IMR-90 (cell line): ENCODE measurements at regions not wholly inside any gene's neighbourhood (a gene's known extent, or its start where the extent isn't known, plus 50 kb on each side); places are given as distances from the start of the nearest gene placed in this dataset.

ENCODE experiments used
- ATAC-seq: fragments of 200-7000 bp; cut with Tn5 transposase; 2 replicates; pipeline ENCODE4 v1.9.1; 2020; ENCODE audit warnings: low read depth, mild to moderate bottlenecking, moderate library complexity
- BruUV-seq: library from RNA; stranded (reverse); fragments of 400-500 nt; replicated peaks from 2 replicates; lab custom pipeline; 2021; lab: Mats Ljungman, UMichigan
- CTCF ChIA-PET: fragments of 300-600 bp; formaldehyde crosslinking; extraction: SDS; loops from one replicate; lab custom pipeline; 2021; ENCODE audit warnings: antibody characterized with exemption; lab: Yijun Ruan, JAX
- POLR2A ChIA-PET: fragments of 300-600 bp; sonication (Branson Sonifier 250); formaldehyde crosslinking; loops from one replicate; lab custom pipeline; 2022; ENCODE audit warnings: antibody characterized with exemption; ENCODE audit not compliant: unreplicated experiment; lab: Charles Lee
- DNase-seq: peaks from one replicate; pipeline ENCODE4 v3.0.0; 2013
- H2AFZ ChIP-seq: replicated peaks from 2 replicates; pipeline ENCODE3; 2013; ENCODE audit warnings: low read length, mild to moderate bottlenecking; ENCODE audit not compliant: poor library complexity
- H2AK5ac ChIP-seq: 2 replicates; pipeline ENCODE4 v1.6.1; 2013; ENCODE audit warnings: low read depth, low read length, inconsistent platforms
- H2AK9ac ChIP-seq: replicated peaks from 2 replicates; pipeline ENCODE3; 2013; ENCODE audit warnings: mild to moderate bottlenecking, low read depth, low read length, moderate library complexity; ENCODE audit not compliant: poor library complexity
- H2BK120ac ChIP-seq: 2 replicates; pipeline ENCODE4 v1.6.1; 2013; ENCODE audit warnings: low read depth, low read length, inconsistent platforms
- H2BK15ac ChIP-seq: 3 replicates; pipeline ENCODE4 v1.6.1; 2013; ENCODE audit warnings: low read depth, low read length, inconsistent platforms
- H2BK20ac ChIP-seq: 2 replicates; pipeline ENCODE4 v1.6.1; 2013; ENCODE audit warnings: low read depth, mild to moderate bottlenecking, inconsistent platforms, low read length, moderate library complexity
- H2BK5ac ChIP-seq: 2 replicates; pipeline ENCODE4 v1.6.1; 2013; ENCODE audit warnings: mild to moderate bottlenecking, low read depth, low read length, inconsistent platforms; ENCODE audit not compliant: poor library complexity, severe bottlenecking
- H3K14ac ChIP-seq: replicated peaks from 2 replicates; pipeline ENCODE4 v1.6.1; 2013; ENCODE audit warnings: low read depth, low read length, inconsistent platforms
- H3K18ac ChIP-seq: 2 replicates; pipeline ENCODE4 v1.6.1; 2013; ENCODE audit warnings: low read depth, low read length, control low read depth
- H3K23ac ChIP-seq: 2 replicates; pipeline ENCODE4 v1.6.1; 2013; ENCODE audit warnings: low read depth, low read length, inconsistent platforms
- H3K27ac ChIP-seq: 2 replicates; pipeline ENCODE4 v1.5.1; 2013; ENCODE audit warnings: mild to moderate bottlenecking, control low read depth, low read length; ENCODE audit not compliant: insufficient read depth
- H3K27me3 ChIP-seq: 2 replicates; pipeline ENCODE4 v1.6.1; 2013; ENCODE audit warnings: low read length; ENCODE audit not compliant: control insufficient read depth, insufficient read depth
- H3K36me3 ChIP-seq: 2 replicates; pipeline ENCODE4 v1.6.1; 2013; ENCODE audit warnings: low read length, mixed read lengths; ENCODE audit not compliant: control insufficient read depth, insufficient read depth
- H3K4ac ChIP-seq: 2 replicates; pipeline ENCODE4 v1.6.1; 2013; ENCODE audit warnings: low read depth, low read length, inconsistent platforms
- H3K4me1 ChIP-seq: 2 replicates; pipeline ENCODE4 v1.6.1; 2013; ENCODE audit warnings: low read length, mixed read lengths; ENCODE audit not compliant: control insufficient read depth, insufficient read depth
- H3K4me2 ChIP-seq: 2 replicates; pipeline ENCODE4 v1.6.1; 2013; ENCODE audit warnings: low read depth, mild to moderate bottlenecking, control low read depth, low read length, moderate library complexity
- H3K4me3 ChIP-seq: 2 replicates; pipeline ENCODE4 v1.5.1; 2013; ENCODE audit warnings: low read depth, mild to moderate bottlenecking, control low read depth, low read length, moderate library complexity; ENCODE audit not compliant: insufficient read depth
- H3K56ac ChIP-seq: 2 replicates; pipeline ENCODE4 v1.6.1; 2013; ENCODE audit warnings: low read length, inconsistent platforms; ENCODE audit not compliant: insufficient read depth; ENCODE audit errors: extremely low read depth
- H3K79me1 ChIP-seq, 2 experiments: 2 replicates each; pipeline ENCODE4 v1.6.1; 2013; ENCODE audit warnings: low read length in 2 of 2, inconsistent platforms in 1 of 2, low read depth in 1 of 2
- H3K9ac ChIP-seq: 2 replicates; pipeline ENCODE4 v1.6.1; 2013; ENCODE audit warnings: low read depth, low read length, control low read depth
- H3K9me1 ChIP-seq: 2 replicates; pipeline ENCODE4 v1.6.1; 2013; ENCODE audit warnings: low read length, inconsistent platforms; ENCODE audit not compliant: insufficient read depth
- H3K9me3 ChIP-seq: 2 replicates; pipeline ENCODE4 v1.6.1; 2013; ENCODE audit warnings: low read length; ENCODE audit not compliant: control insufficient read depth, insufficient read depth
- H4K20me1 ChIP-seq: 2 replicates; pipeline ENCODE4 v1.6.1; 2013; ENCODE audit warnings: low read length, inconsistent platforms; ENCODE audit not compliant: insufficient read depth
- H4K5ac ChIP-seq: 2 replicates; pipeline ENCODE4 v1.6.1; 2013; ENCODE audit warnings: mild to moderate bottlenecking, low read depth, low read length, control low read depth
- H4K8ac ChIP-seq, 2 experiments: 2 replicates each; pipeline ENCODE4 v1.6.1; 2013; ENCODE audit warnings: low read depth in 2 of 2, low read length in 2 of 2, control low read depth in 1 of 2, inconsistent platforms in 1 of 2
- H4K91ac ChIP-seq: 2 replicates; pipeline ENCODE4 v1.6.1; 2013; ENCODE audit warnings: low read depth, low read length, inconsistent platforms; ENCODE audit not compliant: insufficient read depth
- BHLHE40 ChIP-seq: fragments of 150-350 bp; IDR thresholded peaks from 2 replicates; pipeline ENCODE4 v1.6.1; 2016; ENCODE audit warnings: mild to moderate bottlenecking, low read depth, low read length
- CEBPB ChIP-seq: IDR thresholded peaks from 2 replicates; pipeline ENCODE4 v1.6.1; 2012; ENCODE audit warnings: low read depth, low read length, improper control_type of control experiment
- CHD1 ChIP-seq: IDR thresholded peaks from 2 replicates; pipeline ENCODE4 v1.6.1; 2012; ENCODE audit warnings: low read depth, low read length, improper control_type of control experiment
- FOS ChIP-seq: fragments of 150-350 bp; IDR thresholded peaks from 2 replicates; pipeline ENCODE4 v1.6.1; 2016; ENCODE audit warnings: low read depth, low read length
- MAZ ChIP-seq: IDR thresholded peaks from 2 replicates; pipeline ENCODE4 v1.6.1; 2012; ENCODE audit warnings: low read depth, mild to moderate bottlenecking, low read length, improper control_type of control experiment, moderate library complexity, borderline replicate concordance
- NFE2L2 ChIP-seq: fragments of 150-350 bp; IDR thresholded peaks from 2 replicates; pipeline ENCODE4 v1.6.1; 2016; ENCODE audit warnings: low read depth, mild to moderate bottlenecking, low read length
- POLR2A ChIP-seq: IDR thresholded peaks from 2 replicates; pipeline ENCODE4 v1.6.1; 2012; ENCODE audit warnings: mild to moderate bottlenecking, low read depth, low read length
- RAD21 ChIP-seq: IDR thresholded peaks from 2 replicates; pipeline ENCODE4 v1.6.1; 2012; ENCODE audit warnings: low read length, improper control_type of control experiment
- RFX5 ChIP-seq: IDR thresholded peaks from 2 replicates; pipeline ENCODE4 v1.8.0; 2012; ENCODE audit warnings: low read depth, mild to moderate bottlenecking, low read length, moderate library complexity
- SMC3 ChIP-seq: fragments of 150-350 bp; IDR thresholded peaks from 2 replicates; pipeline ENCODE4 v1.6.1; 2016; ENCODE audit warnings: low read depth, mild to moderate bottlenecking, antibody characterized with exemption, low read length, moderate library complexity
- USF2 ChIP-seq: fragments of 150-350 bp; IDR thresholded peaks from 2 replicates; pipeline ENCODE4 v1.6.1; 2017; ENCODE audit warnings: mild to moderate bottlenecking, antibody characterized with exemption, low read length, low read depth
- WGBS, 2 experiments: methylation state at CpG; one replicate each; pipeline versions ENCODE4 v1.1.5 to v1.1.7; 2013; ENCODE audit warnings: missing lambda C conversion rate in 2 of 2; ENCODE audit not compliant: insufficient read length in 1 of 2; ENCODE audit errors: extremely low coverage in 2 of 2; 5-methylcytosine and 5-hydroxymethylcytosine counted together
- dilution Hi-C: fragments of 300-500 bp; cut with HindIII; formaldehyde crosslinking; loops from one replicate; pipeline ENCODE4 v1.14.3; 2018; ENCODE audit warnings: low sequenced_read_pairs; ENCODE audit not compliant: unreplicated experiment
- in situ Hi-C: fragments of 300-500 bp; cut with MboI; formaldehyde crosslinking; loops from 3 replicates; pipeline ENCODE4 v1.14.3; 2019; ENCODE audit warnings: low sequenced_read_pairs, inconsistent platforms, mixed read lengths
- intact Hi-C: fragments of 100-400 bp; cut with micrococcal nuclease; formaldehyde crosslinking; loops from 2 replicates; pipeline ENCODE4 v1.10.0; 2022
- TF ChIP-seq, protein P1 (sequence below): fragments of 150-350 bp; IDR thresholded peaks from 2 replicates; pipeline ENCODE4 v1.6.1; 2016; ENCODE audit warnings: low read depth, mild to moderate bottlenecking, low read length, moderate library complexity, borderline replicate concordance

DNA sequence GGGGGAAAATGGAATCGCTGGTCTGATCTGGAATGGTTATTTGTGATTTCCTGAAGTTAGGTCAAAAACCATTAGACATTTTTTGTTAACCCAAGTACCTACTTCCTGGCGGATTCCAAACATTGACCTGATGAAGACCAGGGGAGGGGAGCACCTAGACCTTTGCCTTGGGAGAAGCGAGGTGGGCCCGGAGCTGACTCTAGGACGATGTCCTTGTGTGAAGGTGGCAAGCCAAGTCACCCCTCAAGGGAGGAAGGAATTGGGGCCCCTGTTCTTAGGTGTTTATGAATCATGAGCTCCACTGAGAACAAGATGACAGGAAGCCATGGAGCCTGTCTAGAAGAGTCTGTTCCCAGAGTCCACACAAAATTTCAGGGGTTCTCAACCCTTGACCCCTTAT is 204.9 kb upstream of the FOXF1 start:
- H3K18ac ChIP-seq = peak overlapping the region; percentile 99
- H3K9me1 ChIP-seq = peaks cover 26% of the 10 kb centered on the region
- in situ Hi-C loops = loop anchor here (25.0 kb wide), 1 partner anchor 493 kb away; no protein-coding TSS in a partner anchor
- peak overlapping the region; percentile 99 for H4K91ac ChIP-seq
- no peaks in the 10 kb centered on the region for H3K27me3 ChIP-seq
- dilution Hi-C loops = no loop called here
- DNase-seq (no peak), ATAC-seq (no peak)
- no peaks in the 10 kb centered on the region for H4K20me1 ChIP-seq
- peaks cover 45% of the 10 kb centered on the region for H3K4me1 ChIP-seq
- H3K9me3 ChIP-seq = no peaks in the 10 kb centered on the region
- H3K4ac ChIP-seq = peak overlapping the region; percentile 95
- H4K8ac ChIP-seq = peak overlapping the region; percentile 87 to 93
- H3K9ac ChIP-seq = peak overlapping the region; percentile 46; the same call in 1 of the 2 replicates
- no peak overlapping the region for H3K4me3 ChIP-seq
- peak overlapping the region; percentile 80 for H3K14ac ChIP-seq
- peak overlapping the region; percentile 100 for H3K27ac ChIP-seq
- H3K4me2 ChIP-seq = no peak overlapping the region; the same call in 1 of the 2 replicates
- BruUV-seq = no TSS peak
- WGBS, 2 experiments = no CpG with 5 or more reads among the region's 5 CpGs
- peak overlapping the region; percentile 100 for H2BK5ac ChIP-seq
- H3K36me3 ChIP-seq = no peaks in the 10 kb centered on the region
- peaks cover 7 to 54% of the 10 kb centered on the region in 2 experiments; a peak in 3 of 4 replicates for H3K79me1 ChIP-seq
- ChIA-PET CTCF (interaction anchor here (0.6 to 0.8 kb wide), 3 partner anchors 9 to 221 kb away, joined by 3 read pairs; no protein-coding TSS in a partner anchor), POLR2A (interaction anchor here (0.6 kb wide), 1 partner anchor 112 kb away, joined by 4 read pairs; no protein-coding TSS in a partner anchor)
- intact Hi-C loops = no loop called here
- peak overlapping the region; percentile 97 for H2AK5ac ChIP-seq
- H2BK15ac ChIP-seq = peak overlapping the region; percentile 93
- H4K5ac ChIP-seq = peak overlapping the region; percentile 96
- peak overlapping the region; percentile 99 for H2BK120ac ChIP-seq
- no peak overlapping the region for H2AFZ ChIP-seq
- peak overlapping the region; percentile 99 for H2BK20ac ChIP-seq
- H3K56ac ChIP-seq = peak overlapping the region; percentile 89
- TF ChIP-seq USF2 (no peak), NFE2L2 (no peak), MAZ (no peak), RAD21 (no peak), SMC3 (no peak), CHD1 (no peak), RFX5 (no peak), FOS (no peak), CEBPB (no peak), BHLHE40 (no peak), POLR2A (no peak)
- TF ChIP-seq, protein P1, sequence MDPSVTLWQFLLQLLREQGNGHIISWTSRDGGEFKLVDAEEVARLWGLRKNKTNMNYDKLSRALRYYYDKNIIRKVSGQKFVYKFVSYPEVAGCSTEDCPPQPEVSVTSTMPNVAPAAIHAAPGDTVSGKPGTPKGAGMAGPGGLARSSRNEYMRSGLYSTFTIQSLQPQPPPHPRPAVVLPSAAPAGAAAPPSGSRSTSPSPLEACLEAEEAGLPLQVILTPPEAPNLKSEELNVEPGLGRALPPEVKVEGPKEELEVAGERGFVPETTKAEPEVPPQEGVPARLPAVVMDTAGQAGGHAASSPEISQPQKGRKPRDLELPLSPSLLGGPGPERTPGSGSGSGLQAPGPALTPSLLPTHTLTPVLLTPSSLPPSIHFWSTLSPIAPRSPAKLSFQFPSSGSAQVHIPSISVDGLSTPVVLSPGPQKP = no peak
- H3K23ac ChIP-seq = peak overlapping the region; percentile 97
- peak overlapping the region; percentile 79 for H2AK9ac ChIP-seq
